ENCODE measurements at regions not wholly inside any gene's neighbourhood (a gene's known extent, or its start where the extent isn't known, plus 50 kb on each side); places are given as distances from the start of the nearest gene placed in this dataset.

- DNase-seq (ENCODE audit: low read depth) (no peak), FAIRE-seq (no peak)
- Histone ChIP-seq H3K27me3 (ENCODE audit: control insufficient read depth, insufficient read depth, low read length) (no peaks in the 10 kb centered on the region), H3K36me3 (ENCODE audit: control insufficient read depth, insufficient read depth, low read length) (no peaks in the 10 kb centered on the region), H3K4me3 (ENCODE audit: low read depth, low read length) (no peak overlapping the region)
- TF ChIP-seq CTCF (IDR thresholded peaks at IDR 0.05; ENCODE audit: insufficient read depth, low read length, severe bottlenecking), result no peak
Measured at GRCh38 chr11:103789952-103790351, 246.5 kb upstream of the DDI1 start.

GRCh38 chr11:103792981-103793468 lies 243.4 kb upstream of the DDI1 start:
- Histone ChIP-seq H3K27me3 (ENCODE audit: control insufficient read depth, insufficient read depth, low read length) (no peaks in the 10 kb centered on the region), H3K4me3 (ENCODE audit: low read depth, low read length) (no peak overlapping the region), H3K36me3 (ENCODE audit: control insufficient read depth, insufficient read depth, low read length) (no peaks in the 10 kb centered on the region)
- TF ChIP-seq CTCF (IDR thresholded peaks at IDR 0.05; ENCODE audit: insufficient read depth, low read length, severe bottlenecking), result no peak
- DNase-seq (ENCODE audit: low read depth), result no peak
- no peak for FAIRE-seq

- Histone ChIP-seq H3K4me3 (ENCODE audit: low read depth, low read length) (no peak overlapping the region), H3K27me3 (ENCODE audit: control insufficient read depth, insufficient read depth, low read length) (no peaks in the 10 kb centered on the region), H3K36me3 (ENCODE audit: control insufficient read depth, insufficient read depth, low read length) (no peaks in the 10 kb centered on the region)
- DNase-seq (ENCODE audit: low read depth) (no peak), FAIRE-seq (no peak)
- no peak for TF ChIP-seq CTCF (IDR thresholded peaks at IDR 0.05; ENCODE audit: insufficient read depth, low read length, severe bottlenecking)
Measured at GRCh38 chr11:103794262-103794661, 242.2 kb upstream of the DDI1 start.

- Histone ChIP-seq H3K36me3 (ENCODE audit: control insufficient read depth, insufficient read depth, low read length) (no peaks in the 10 kb centered on the region), H3K4me3 (ENCODE audit: low read depth, low read length) (no peak overlapping the region), H3K27me3 (ENCODE audit: control insufficient read depth, insufficient read depth, low read length) (no peaks in the 10 kb centered on the region)
- no peak for FAIRE-seq
- DNase-seq (ENCODE audit: low read depth), result no peak
- no peak for TF ChIP-seq CTCF (IDR thresholded peaks at IDR 0.05; ENCODE audit: insufficient read depth, low read length, severe bottlenecking)
Measured at GRCh38 chr11:103798026-103798425, 238.4 kb upstream of the DDI1 start.

GRCh38 chr11:103798446-103798845 lies 238.0 kb upstream of the DDI1 start:
- no peaks in the 10 kb centered on the region for H3K27me3 ChIP-seq (ENCODE audit: control insufficient read depth, insufficient read depth, low read length)
- TF ChIP-seq CTCF (IDR thresholded peaks at IDR 0.05; ENCODE audit: insufficient read depth, low read length, severe bottlenecking), result no peak
- no peaks in the 10 kb centered on the region for H3K36me3 ChIP-seq (ENCODE audit: control insufficient read depth, insufficient read depth, low read length)
- FAIRE-seq, result no peak
- H3K4me3 ChIP-seq (ENCODE audit: low read depth, low read length), result no peak overlapping the region
- DNase-seq (ENCODE audit: low read depth), result no peak

- no peak for FAIRE-seq
- Histone ChIP-seq H3K36me3 (ENCODE audit: control insufficient read depth, insufficient read depth, low read length) (no peaks in the 10 kb centered on the region), H3K4me3 (ENCODE audit: low read depth, low read length) (no peak overlapping the region), H3K27me3 (ENCODE audit: control insufficient read depth, insufficient read depth, low read length) (no peaks in the 10 kb centered on the region)
- no peak for TF ChIP-seq CTCF (IDR thresholded peaks at IDR 0.05; ENCODE audit: insufficient read depth, low read length, severe bottlenecking)
- no peak for DNase-seq (ENCODE audit: low read depth)
Measured at GRCh38 chr11:103800406-103801114, 235.9 kb upstream of the DDI1 start.

All from bronchial epithelial cell (primary cell).